Activated naive CD8-positive, alpha-beta T cell treated with anti-CD3 and anti-CD28 coated beads for 36 hours (primary cell): ENCODE measurements at regions not wholly inside any gene's neighbourhood (a gene's known extent, or its start where the extent isn't known, plus 50 kb on each side); places are given as distances from the start of the nearest gene placed in this dataset.

Source experiments
- DNase-seq: peaks from one replicate; pipeline ENCODE4 v3.0.0; 2021
- H3K27ac Mint-ChIP-seq: one replicate; pipeline ENCODE4 v1.8.0; 2022; ENCODE audit warnings: mild to moderate bottlenecking, moderate library complexity, mixed read lengths
- H3K27me3 Mint-ChIP-seq: one replicate; pipeline ENCODE4 v1.8.0; 2022; ENCODE audit warnings: mild to moderate bottlenecking, mixed read lengths
- H3K36me3 Mint-ChIP-seq: one replicate; pipeline ENCODE4 v1.8.0; 2021; ENCODE audit warnings: mild to moderate bottlenecking, mixed read lengths
- H3K4me1 Mint-ChIP-seq: one replicate; pipeline ENCODE4 v1.8.0; 2021; ENCODE audit warnings: mixed read lengths
- H3K4me3 Mint-ChIP-seq: one replicate; pipeline ENCODE4 v1.8.0; 2022; ENCODE audit warnings: mild to moderate bottlenecking, moderate library complexity, mixed read lengths
- H3K9me3 Mint-ChIP-seq: one replicate; pipeline ENCODE4 v1.8.0; 2022; ENCODE audit warnings: mixed read lengths

DNA sequence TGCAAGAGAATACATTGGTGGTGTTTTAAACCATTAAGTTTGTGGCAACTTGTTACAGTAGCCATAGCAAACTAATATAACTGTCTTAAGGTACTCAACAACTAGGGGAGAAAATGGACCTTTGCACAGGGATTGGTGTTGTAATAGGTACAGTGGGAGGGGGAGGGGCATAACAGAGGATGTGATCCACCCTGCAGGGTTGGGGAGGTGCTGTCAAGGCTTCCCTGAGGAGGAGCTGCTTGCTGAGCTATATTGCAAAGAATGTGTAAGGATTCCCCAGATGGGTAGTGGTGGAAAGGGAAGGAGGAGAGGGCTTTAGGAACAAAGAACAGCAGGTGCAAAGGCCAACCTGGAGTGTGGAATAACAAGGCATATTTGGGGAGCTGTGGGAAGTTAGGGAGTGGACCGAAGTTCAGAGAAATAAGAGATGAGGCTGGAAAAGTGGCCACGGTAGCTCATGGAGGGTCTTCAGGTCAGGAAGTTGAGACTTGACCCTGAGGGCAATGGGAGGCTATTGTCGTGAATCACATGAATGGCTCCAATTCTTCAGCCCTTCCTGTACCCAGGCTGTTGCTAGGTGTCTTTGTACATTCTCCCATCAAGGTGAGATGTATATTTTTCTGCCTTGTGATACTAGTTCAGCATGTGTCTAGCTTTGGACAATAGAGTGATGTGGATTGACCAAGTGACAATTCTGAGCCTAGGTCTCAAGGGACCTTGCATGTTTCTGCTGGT lies 168.6 kb upstream of the CSF3R start:
- Mint-ChIP-seq H3K9me3 (no peaks in the 10 kb centered on the region), H3K4me3 (no peak overlapping the region), H3K4me1 (no peaks in the 10 kb centered on the region), H3K27me3 (peaks cover 40% of the 10 kb centered on the region), H3K36me3 (no peaks in the 10 kb centered on the region), H3K27ac (no peak overlapping the region)
- DNase-seq = no peak

DNA sequence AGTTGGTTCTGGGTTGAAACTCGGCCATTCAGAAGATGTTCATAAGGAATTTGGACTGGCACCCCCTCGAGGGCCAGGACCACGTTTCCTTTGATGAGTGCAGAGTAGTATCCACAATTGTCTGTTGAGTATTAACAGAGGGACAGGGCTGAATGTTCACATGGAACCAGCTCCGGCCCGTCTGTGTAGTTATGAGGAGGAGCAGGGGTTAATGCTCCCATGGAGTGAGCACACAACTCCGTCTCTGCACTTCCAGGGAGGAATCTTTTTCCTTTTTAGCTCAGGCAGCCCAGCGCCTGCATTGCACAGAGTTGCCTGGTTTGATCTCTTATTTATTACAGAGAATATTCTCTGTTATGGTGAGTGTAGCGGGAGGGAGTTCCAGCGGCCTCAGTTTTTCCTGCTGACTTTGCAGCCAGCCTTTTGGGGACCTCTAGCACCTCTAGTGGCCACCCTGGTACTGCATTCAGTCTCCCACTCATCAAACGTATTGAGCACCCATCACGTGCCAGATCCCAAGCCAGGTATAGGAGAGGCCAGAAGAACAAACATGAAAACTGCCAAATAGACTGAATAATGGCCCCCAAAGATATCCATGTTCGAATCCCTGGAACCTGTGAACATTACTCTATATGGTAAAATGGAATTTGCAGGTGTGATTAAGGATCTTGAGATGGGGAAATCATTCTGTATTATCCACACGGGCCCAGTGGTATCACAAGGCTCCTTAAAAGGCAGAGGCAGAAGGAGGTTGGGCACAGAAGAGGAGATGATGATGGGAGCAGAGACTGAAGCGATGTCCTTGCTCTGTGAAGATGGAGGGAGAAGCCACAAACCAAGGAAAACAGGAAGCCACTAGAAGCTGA lies 167.7 kb upstream of the CSF3R start:
- H3K27me3 Mint-ChIP-seq = peaks cover 40% of the 10 kb centered on the region

DNA sequence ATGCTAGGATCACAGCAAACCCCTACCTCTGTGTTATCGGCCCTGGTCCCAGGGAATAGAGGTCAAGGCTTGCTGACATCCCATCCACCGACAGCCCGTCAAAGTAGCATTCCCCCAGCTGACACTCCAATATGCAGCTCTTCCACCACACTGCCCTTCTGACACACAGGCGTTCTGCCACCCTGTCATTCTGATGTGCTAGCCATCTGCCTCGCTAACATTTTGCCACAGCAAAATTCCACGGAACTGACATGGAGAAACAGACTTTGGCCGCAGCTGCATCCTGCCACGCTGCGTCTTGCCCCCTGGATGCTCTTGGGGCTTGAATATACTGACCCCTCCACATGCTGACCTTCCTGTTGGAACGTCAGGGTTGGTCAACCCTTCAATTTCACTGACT lies 163.2 kb upstream of the CSF3R start:
- no peak overlapping the region for H3K27ac Mint-ChIP-seq
- H3K4me1 Mint-ChIP-seq = no peaks in the 10 kb centered on the region
- peaks cover 18% of the 10 kb centered on the region for H3K27me3 Mint-ChIP-seq
- H3K36me3 Mint-ChIP-seq = no peaks in the 10 kb centered on the region
- no peak for DNase-seq
- no peak overlapping the region for H3K4me3 Mint-ChIP-seq
- no peaks in the 10 kb centered on the region for H3K9me3 Mint-ChIP-seq

More for the DNA sequence above, 167.7 kb upstream of the CSF3R start:
- Mint-ChIP-seq H3K4me3 (no peak overlapping the region), H3K36me3 (no peaks in the 10 kb centered on the region), H3K4me1 (no peaks in the 10 kb centered on the region), H3K9me3 (no peaks in the 10 kb centered on the region), H3K27ac (no peak overlapping the region)
- peak; percentile 52 for DNase-seq

DNA sequence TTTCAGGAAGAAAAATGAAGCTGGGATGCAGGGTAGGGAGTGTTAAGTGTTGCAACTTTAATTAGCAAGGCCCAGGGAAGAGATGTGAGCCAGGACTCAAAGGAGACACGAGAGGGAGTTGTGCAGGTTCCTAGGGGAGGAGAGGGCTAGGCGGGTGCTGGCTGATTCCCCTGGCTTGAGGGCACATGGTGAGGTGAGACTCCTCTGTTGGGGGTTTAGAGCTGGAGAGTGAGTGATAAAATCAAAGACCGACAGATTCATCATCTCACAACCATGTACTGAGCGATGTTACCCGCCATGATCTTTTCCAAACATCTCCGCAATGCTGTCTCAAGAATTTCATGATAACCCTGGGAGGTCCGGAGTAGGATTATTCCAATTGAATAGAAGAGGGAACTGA lies 161.8 kb upstream of the CSF3R start:
- peaks cover 4% of the 10 kb centered on the region for H3K27me3 Mint-ChIP-seq
- DNase-seq = no peak
- H3K27ac Mint-ChIP-seq = no peak overlapping the region
- H3K36me3 Mint-ChIP-seq = no peaks in the 10 kb centered on the region
- no peaks in the 10 kb centered on the region for H3K9me3 Mint-ChIP-seq
- no peak overlapping the region for H3K4me3 Mint-ChIP-seq
- H3K4me1 Mint-ChIP-seq = no peaks in the 10 kb centered on the region

DNA sequence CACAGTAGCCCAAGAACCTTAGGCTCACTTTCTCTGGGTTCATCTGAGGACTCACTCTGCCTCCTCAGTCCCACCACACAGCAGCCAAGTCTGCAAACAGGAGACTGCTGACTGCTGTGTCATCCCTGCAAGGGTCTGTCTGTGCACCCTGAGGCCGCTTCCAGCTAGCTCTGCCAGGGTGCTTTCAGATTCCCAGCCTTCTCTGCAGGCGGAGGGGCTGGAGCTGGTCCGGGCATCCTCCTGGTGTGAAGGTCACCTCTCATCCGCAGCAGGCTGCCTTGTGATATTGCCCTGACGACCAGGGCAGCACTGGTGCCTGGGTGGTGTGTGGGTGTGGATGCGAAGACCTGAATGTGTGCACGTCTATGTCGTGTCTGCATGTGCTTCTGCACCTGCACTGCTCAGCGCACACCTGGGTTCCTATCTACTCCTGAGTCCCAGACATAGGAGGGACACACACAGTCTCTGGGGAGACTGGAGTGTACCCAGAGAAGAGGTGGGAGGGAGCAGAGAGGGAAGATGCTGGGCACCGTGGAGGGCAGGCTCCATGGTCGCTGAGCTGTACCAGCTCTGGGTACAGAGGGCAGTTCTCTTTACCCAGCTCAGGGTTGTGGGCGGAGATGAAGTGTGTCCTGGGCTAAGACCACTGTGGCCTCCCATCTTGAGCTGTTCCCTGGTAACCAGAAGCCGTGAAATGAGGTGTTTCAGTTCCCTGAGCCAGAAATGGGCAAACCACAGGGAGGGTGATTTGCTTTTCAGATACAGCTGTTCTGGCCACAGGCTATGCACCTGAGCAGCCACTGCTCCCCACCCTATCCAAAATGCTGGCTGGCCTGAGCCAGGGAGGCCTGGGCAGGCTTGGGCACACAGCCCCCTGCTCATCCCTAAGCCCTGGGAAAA lies 160.9 kb upstream of the CSF3R start:
- Mint-ChIP-seq H3K4me1 (no peaks in the 10 kb centered on the region), H3K36me3 (no peaks in the 10 kb centered on the region), H3K4me3 (no peak overlapping the region), H3K27me3 (peaks cover 11% of the 10 kb centered on the region), H3K9me3 (no peaks in the 10 kb centered on the region), H3K27ac (no peak overlapping the region)
- DNase-seq = no peak

DNA sequence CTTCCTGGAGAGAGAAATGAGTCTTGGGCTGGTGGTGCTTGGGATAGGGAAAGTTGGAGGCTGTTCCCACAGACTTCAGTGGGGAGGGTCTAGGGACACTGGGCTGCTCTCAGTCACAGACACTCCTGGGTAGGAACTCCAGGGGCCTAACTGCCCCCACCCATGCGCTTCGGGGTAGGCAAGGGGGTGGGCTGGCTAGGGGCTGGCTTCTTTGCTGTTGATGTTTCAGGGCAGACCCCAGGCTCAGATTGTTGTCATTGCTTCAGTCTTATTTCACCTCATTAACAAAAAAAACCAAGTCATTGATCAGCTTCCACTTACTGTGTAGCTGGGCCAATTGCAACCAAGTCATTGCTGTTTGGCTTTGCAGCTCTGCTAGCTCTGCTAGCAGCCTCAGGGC lies 160.1 kb upstream of the CSF3R start:
- Mint-ChIP-seq H3K4me1 (no peaks in the 10 kb centered on the region), H3K27me3 (peaks cover 7% of the 10 kb centered on the region), H3K36me3 (no peaks in the 10 kb centered on the region), H3K4me3 (no peak overlapping the region), H3K9me3 (no peaks in the 10 kb centered on the region), H3K27ac (no peak overlapping the region)
- DNase-seq = no peak

DNA sequence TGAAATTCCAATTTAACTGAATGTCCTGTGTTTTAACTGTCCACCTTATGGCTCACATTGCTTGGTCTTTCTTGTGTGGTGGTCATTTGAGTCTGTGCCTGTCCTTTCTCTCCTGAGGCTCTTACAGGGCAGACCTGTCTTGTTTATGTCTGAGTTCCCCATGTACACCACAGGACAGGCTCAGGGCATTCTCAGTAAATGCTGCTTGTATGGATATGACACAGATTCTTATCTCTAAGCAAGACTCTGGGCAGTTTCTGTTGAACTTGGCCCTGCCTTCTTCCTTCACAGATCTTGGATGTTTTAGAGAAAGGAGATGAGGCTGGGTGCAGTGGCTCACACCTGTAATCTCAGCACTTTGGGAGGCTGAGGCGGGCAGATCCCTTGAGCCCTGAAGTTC lies 159.1 kb upstream of the CSF3R start:
- no peaks in the 10 kb centered on the region for H3K36me3 Mint-ChIP-seq
- H3K4me3 Mint-ChIP-seq = no peak overlapping the region
- H3K4me1 Mint-ChIP-seq = no peaks in the 10 kb centered on the region
- no peak overlapping the region for H3K27ac Mint-ChIP-seq
- H3K9me3 Mint-ChIP-seq = no peaks in the 10 kb centered on the region
- DNase-seq = no peak
- peaks cover 7% of the 10 kb centered on the region for H3K27me3 Mint-ChIP-seq

DNA sequence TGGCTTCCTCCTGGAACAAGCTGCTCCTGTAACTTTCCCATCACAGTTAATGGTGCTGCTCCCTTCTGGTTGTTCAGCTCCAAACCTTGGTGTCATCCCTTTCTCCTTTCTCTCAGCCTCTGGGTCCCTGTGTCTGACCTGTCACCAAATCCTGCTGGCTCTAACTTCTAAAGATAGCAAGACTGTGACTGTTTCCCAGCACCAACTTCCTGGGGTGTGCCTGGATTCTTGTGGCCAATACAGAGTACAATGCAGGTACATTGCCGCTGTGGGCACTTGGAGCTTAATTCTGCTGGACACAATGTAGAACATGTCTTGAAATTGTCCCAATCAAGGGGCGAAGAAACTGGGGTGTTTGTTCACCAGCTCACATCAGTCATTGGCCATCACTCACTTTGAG lies 156.7 kb upstream of the CSF3R start:
- peaks cover 7% of the 10 kb centered on the region for H3K27me3 Mint-ChIP-seq
- H3K9me3 Mint-ChIP-seq = no peaks in the 10 kb centered on the region
- H3K4me3 Mint-ChIP-seq = no peak overlapping the region
- H3K36me3 Mint-ChIP-seq = no peaks in the 10 kb centered on the region
- H3K4me1 Mint-ChIP-seq = no peaks in the 10 kb centered on the region
- no peak overlapping the region for H3K27ac Mint-ChIP-seq
- DNase-seq = no peak

DNA sequence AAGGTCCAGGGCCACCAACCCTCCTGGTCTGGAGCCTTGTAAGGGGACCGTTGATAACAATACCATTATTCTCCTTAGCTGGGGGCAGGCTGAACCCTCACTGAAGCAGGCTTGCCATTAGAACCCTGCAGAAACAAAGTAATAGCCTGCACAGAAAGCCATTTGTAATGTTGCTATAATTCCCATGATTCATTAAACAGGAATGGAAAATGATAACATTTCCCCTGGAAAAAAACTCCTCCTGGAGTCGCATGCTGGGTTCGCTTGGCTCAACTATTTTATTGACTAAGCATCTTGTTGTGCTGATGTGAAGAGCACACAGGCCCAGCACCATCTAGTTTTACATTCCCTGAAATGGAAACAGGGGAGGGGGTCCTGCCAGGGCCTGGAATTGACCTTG lies 155.6 kb upstream of the CSF3R start:
- no peak overlapping the region for H3K27ac Mint-ChIP-seq
- no peaks in the 10 kb centered on the region for H3K9me3 Mint-ChIP-seq
- H3K4me3 Mint-ChIP-seq = no peak overlapping the region
- no peak for DNase-seq
- H3K4me1 Mint-ChIP-seq = no peaks in the 10 kb centered on the region
- H3K36me3 Mint-ChIP-seq = no peaks in the 10 kb centered on the region
- peaks cover 7% of the 10 kb centered on the region for H3K27me3 Mint-ChIP-seq

DNA sequence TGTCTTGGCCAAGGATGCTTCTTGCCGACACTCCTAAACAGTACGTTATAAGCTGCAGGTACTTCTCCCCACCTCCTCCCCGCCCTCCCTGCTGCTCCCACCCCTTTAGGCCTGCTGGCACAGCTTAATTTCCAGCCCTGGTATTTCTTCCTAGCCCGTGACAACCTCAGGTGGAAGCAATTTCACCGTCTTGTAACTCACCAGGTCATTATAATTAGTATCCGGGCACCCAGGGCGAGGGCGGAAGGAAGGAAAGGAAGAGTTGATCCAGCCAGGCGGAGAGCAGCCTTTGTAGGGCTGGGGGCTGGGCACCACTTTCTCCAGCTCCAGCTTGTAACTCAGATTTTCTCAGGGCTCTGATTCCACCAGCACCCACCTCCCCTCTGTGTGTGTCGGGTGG lies 153.5 kb upstream of the CSF3R start:
- Mint-ChIP-seq H3K27me3 (peaks cover 7% of the 10 kb centered on the region), H3K27ac (no peak overlapping the region), H3K9me3 (no peaks in the 10 kb centered on the region), H3K36me3 (no peaks in the 10 kb centered on the region), H3K4me3 (no peak overlapping the region), H3K4me1 (no peaks in the 10 kb centered on the region)
- no peak for DNase-seq

DNA sequence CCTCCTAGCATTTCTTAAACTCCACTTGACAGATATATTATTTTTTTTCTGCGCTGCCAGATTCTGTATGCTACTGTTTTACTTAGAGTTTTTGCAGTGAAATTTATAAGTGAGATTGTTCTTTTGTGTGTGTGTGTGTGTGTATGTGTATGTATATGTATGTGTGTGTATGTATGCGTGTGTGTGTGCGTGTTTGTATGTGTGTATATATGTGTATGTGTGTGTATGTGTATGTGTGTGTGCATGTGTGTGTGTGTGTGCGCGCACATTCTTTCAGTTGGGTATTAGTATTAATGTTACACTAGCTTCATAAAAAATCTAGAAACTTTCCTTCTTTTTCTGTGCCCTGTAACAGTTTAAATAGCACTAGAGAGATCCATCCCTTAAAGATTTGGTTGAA lies 152.6 kb upstream of the CSF3R start:
- peaks cover 7% of the 10 kb centered on the region for H3K27me3 Mint-ChIP-seq
- H3K27ac Mint-ChIP-seq = no peak overlapping the region
- no peak for DNase-seq
- no peaks in the 10 kb centered on the region for H3K36me3 Mint-ChIP-seq
- no peaks in the 10 kb centered on the region for H3K4me1 Mint-ChIP-seq
- H3K4me3 Mint-ChIP-seq = no peak overlapping the region
- H3K9me3 Mint-ChIP-seq = no peaks in the 10 kb centered on the region

DNA sequence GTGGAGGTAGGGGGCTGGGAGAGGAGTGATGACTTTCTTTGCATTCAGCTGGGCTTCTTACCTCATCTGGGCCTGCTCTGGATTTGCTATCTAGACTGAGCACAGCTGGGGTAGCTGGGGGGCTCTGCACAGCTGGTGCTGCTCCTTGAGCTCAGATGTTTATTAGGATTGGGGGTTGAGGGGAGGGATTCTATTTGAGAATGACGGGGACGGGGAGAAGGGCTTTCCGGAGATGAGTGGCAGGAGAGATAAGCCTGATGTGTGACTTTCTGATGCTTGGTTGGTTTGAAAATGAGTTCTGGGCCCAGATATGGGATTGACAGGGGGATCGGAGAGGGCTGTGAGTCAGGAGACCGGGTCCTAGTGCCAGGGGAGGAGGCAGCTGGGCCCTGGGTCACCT lies 146.1 kb upstream of the CSF3R start:
- Mint-ChIP-seq H3K27me3 (no peaks in the 10 kb centered on the region), H3K4me3 (no peak overlapping the region), H3K36me3 (no peaks in the 10 kb centered on the region), H3K27ac (no peak overlapping the region), H3K4me1 (no peaks in the 10 kb centered on the region), H3K9me3 (no peaks in the 10 kb centered on the region)
- no peak for DNase-seq

DNA sequence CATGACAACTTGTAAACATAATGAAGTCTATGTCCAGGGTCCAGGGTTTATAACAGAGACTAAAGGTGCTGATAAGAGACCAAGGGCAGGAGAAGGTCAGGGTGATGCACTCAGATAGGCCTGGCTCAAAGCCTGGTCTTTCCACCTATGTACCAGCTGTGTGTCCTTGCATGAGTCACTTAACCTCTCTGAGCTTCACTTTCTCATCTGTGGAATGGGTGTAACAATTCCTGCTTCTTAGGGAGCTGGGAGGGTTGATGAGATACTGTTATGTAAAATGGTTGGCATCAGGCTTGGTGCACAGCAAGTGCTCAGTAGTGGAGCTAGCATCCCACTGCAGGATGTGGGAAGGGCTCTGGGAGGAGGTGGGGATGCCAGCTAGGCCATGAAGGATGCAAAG lies 143.7 kb upstream of the CSF3R start:
- H3K27me3 Mint-ChIP-seq = peaks cover 7% of the 10 kb centered on the region
- no peak for DNase-seq
- H3K27ac Mint-ChIP-seq = no peak overlapping the region
- H3K36me3 Mint-ChIP-seq = no peaks in the 10 kb centered on the region
- H3K4me1 Mint-ChIP-seq = peaks cover 10% of the 10 kb centered on the region
- no peak overlapping the region for H3K4me3 Mint-ChIP-seq
- H3K9me3 Mint-ChIP-seq = no peaks in the 10 kb centered on the region

DNA sequence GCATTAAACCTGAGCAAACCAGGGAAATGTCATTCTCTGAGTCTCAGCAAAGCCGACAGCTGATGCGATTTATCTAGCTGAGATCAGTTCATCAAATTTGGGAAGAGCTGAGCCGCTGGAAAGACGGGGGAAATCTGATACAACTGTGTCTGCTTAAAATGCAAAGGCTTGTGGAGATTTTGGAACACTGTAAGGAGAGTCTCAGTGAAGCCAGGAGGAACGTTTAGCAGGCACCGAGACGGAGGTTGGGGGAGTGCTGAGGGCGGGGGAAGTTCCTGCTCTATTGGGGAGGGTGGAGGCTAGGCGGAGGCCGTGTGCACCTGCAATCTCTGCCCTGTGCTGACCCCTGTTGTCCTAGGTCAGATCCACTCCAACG lies 143.2 kb upstream of the CSF3R start:
- no peak overlapping the region for H3K4me3 Mint-ChIP-seq
- no peak overlapping the region for H3K27ac Mint-ChIP-seq
- H3K27me3 Mint-ChIP-seq = peaks cover 7% of the 10 kb centered on the region
- no peaks in the 10 kb centered on the region for H3K36me3 Mint-ChIP-seq
- no peak for DNase-seq
- H3K9me3 Mint-ChIP-seq = no peaks in the 10 kb centered on the region
- peaks cover 10% of the 10 kb centered on the region for H3K4me1 Mint-ChIP-seq

DNA sequence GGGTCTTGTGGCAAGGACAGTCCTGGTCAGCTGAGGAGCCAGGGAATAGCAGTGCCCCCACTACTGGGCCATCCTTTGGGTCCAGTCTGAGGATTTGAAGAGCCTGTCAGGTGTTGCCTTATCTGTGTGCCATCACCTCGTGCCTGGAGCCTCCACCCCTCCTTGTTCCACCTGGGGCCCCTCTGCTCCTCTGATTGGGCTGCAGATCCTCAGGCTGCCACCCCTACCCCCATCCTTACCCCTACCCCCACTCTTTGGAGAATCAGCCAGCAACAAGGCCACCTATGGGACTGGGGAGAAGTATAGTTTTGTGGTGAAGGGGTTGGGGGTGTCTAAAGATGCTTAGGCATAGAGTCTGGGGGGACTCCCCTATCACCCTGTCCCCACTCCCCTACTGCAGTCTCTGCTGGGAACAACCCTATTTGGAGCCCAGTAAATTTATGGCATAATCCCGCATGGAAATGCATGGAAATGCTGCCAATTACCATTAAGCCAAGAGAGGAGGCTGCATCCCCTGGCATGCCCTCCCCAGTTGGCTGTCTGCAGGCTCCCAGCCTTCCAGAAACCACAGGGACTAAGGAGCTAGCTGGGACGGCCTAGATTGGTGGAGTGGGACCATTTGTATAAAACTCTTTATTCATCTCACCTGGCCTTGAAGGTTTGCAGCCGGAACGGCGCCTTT lies 142.7 kb upstream of the CSF3R start:
- H3K36me3 Mint-ChIP-seq = no peaks in the 10 kb centered on the region
- peaks cover 10% of the 10 kb centered on the region for H3K4me1 Mint-ChIP-seq
- H3K4me3 Mint-ChIP-seq = no peak overlapping the region
- no peaks in the 10 kb centered on the region for H3K9me3 Mint-ChIP-seq
- H3K27ac Mint-ChIP-seq = no peak overlapping the region
- no peak for DNase-seq
- H3K27me3 Mint-ChIP-seq = peaks cover 7% of the 10 kb centered on the region
